ENCODE measurements at regions not wholly inside any gene's neighbourhood (a gene's known extent, or its start where the extent isn't known, plus 50 kb on each side); places are given as distances from the start of the nearest gene placed in this dataset.

DNA sequence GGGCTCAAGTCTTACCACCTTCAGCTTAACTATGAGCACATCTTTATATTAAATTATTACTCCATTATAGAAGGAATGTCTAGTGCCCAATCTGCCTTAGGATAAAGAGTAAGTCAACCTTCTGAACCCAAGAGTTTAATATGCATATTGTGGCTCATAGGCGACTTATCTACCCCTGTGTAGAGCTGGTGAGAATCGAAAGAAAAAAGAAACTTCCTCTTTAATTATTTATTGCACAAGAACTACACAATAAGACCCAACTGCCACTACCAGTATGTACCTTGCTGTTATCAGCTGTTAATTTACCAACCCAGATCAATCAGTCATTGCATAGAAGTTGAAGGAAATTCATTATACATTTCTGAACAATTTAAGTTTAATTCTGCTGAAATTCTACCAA lies 329.1 kb upstream of the SLC24A2 start:
- Mint-ChIP-seq H3K27me3 (no peaks in the 10 kb centered on the region), H3K27ac (no peak overlapping the region), H3K4me1 (ENCODE audit: low read depth) (no peaks in the 10 kb centered on the region), H3K4me3 (no peak overlapping the region), H3K9me3 (peaks cover 16% of the 10 kb centered on the region), H3K36me3 (ENCODE audit: low read depth) (peaks cover 4% of the 10 kb centered on the region)
- Histone ChIP-seq H3K4me1 (ENCODE audit: insufficient read depth, low read length) (no peaks in the 10 kb centered on the region), H3K9me3 (ENCODE audit: control insufficient read depth in 1 of 2, insufficient read depth in 1 of 2, low read length in 2 of 2) (peaks cover 0 to 7% of the 10 kb centered on the region in 2 experiments), H3K4me3 (ENCODE audit: low read length) (no peak overlapping the region), H3K27ac (ENCODE audit: low read depth in 1 of 2, low read length in 2 of 2) (no peak overlapping the region), H3K27me3 (ENCODE audit: control insufficient read depth in 1 of 2, insufficient read depth in 2 of 2, low read length in 2 of 2) (no peaks in the 10 kb centered on the region), H3K36me3 (ENCODE audit: insufficient read depth, low read length) (no peaks in the 10 kb centered on the region)
- ChIA-PET POLR2A (no interaction called here), CTCF (no interaction called here)
- TF ChIP-seq, protein P1, sequence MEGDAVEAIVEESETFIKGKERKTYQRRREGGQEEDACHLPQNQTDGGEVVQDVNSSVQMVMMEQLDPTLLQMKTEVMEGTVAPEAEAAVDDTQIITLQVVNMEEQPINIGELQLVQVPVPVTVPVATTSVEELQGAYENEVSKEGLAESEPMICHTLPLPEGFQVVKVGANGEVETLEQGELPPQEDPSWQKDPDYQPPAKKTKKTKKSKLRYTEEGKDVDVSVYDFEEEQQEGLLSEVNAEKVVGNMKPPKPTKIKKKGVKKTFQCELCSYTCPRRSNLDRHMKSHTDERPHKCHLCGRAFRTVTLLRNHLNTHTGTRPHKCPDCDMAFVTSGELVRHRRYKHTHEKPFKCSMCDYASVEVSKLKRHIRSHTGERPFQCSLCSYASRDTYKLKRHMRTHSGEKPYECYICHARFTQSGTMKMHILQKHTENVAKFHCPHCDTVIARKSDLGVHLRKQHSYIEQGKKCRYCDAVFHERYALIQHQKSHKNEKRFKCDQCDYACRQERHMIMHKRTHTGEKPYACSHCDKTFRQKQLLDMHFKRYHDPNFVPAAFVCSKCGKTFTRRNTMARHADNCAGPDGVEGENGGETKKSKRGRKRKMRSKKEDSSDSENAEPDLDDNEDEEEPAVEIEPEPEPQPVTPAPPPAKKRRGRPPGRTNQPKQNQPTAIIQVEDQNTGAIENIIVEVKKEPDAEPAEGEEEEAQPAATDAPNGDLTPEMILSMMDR (IDR thresholded peaks at IDR 0.05) = no peak
- intact Hi-C loops (cut with DNase I, micrococcal nuclease) = no loop called here
- DNase-seq (no peak), ATAC-seq (ENCODE audit: poor library complexity) (no peak)

DNA sequence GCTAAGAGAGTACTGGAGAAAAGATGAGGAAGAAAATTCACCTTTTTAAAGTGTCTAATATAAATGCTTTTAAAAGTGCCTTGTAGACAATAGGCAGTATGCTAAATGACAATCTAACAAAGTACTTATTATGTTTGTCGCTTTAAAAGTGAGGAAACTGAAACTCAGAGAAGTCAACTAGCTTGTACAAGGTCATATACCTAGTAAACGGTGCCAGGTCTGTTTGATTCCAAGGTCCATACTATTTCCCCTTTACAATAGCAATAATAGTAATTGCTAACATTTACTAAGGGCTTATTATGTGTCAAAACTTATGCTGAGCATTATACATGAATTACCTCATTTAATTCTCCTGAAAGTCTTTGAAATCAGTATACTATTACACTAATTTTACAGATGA lies 328.6 kb upstream of the SLC24A2 start:
- H3K4me1 ChIP-seq (ENCODE audit: insufficient read depth, low read length) = no peaks in the 10 kb centered on the region
- H3K36me3 Mint-ChIP-seq (ENCODE audit: low read depth) = peaks cover 4% of the 10 kb centered on the region
- no peak overlapping the region for H3K27ac ChIP-seq (ENCODE audit: low read depth in 1 of 2, low read length in 2 of 2)
- H3K36me3 ChIP-seq (ENCODE audit: insufficient read depth, low read length) = no peaks in the 10 kb centered on the region
- no peak overlapping the region for H3K27ac Mint-ChIP-seq
- DNase-seq (no peak), ATAC-seq (ENCODE audit: poor library complexity) (no peak)
- no peaks in the 10 kb centered on the region for H3K27me3 Mint-ChIP-seq
- H3K4me3 Mint-ChIP-seq = no peak overlapping the region
- TF ChIP-seq, protein P1 (IDR thresholded peaks at IDR 0.05) = no peak
- no peak overlapping the region for H3K4me3 ChIP-seq (ENCODE audit: low read length)
- peaks cover 16% of the 10 kb centered on the region for H3K9me3 Mint-ChIP-seq
- H3K27me3 ChIP-seq (ENCODE audit: control insufficient read depth in 1 of 2, insufficient read depth in 2 of 2, low read length in 2 of 2) = no peaks in the 10 kb centered on the region
- no peaks in the 10 kb centered on the region for H3K4me1 Mint-ChIP-seq (ENCODE audit: low read depth)
- H3K9me3 ChIP-seq (ENCODE audit: control insufficient read depth in 1 of 2, insufficient read depth in 1 of 2, low read length in 2 of 2) = peaks cover 0 to 7% of the 10 kb centered on the region in 2 experiments
- intact Hi-C loops (cut with DNase I, micrococcal nuclease) = no loop called here
- POLR2A ChIA-PET = no interaction called here
- CTCF ChIA-PET = no interaction called here

DNA sequence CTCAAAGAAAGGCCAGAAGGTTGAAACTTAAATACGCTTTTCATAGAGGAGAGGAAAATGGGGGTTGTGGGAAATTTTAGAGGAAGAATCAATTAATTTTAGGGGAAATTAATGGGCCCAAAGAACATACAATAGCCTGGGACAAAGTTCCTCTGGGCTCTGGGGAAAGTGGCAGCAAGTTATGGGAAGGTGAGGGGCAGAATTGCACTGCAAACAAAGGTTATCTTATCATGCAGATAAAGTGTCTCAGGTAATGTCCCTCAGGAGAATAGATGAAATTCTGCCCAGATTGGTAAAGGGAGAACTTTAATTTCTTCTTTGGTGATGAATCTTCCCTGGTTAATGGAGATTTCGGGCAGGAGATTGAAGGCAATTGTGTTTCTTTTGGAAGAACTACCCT lies 326.1 kb upstream of the SLC24A2 start:
- H3K4me1 Mint-ChIP-seq (ENCODE audit: low read depth) = no peaks in the 10 kb centered on the region
- no peak for ATAC-seq (ENCODE audit: poor library complexity)

More for the DNA sequence above, 326.1 kb upstream of the SLC24A2 start:
- H3K4me3 Mint-ChIP-seq = no peak overlapping the region
- ChIA-PET CTCF (no interaction called here), POLR2A (no interaction called here)
- TF ChIP-seq, protein P1 (IDR thresholded peaks at IDR 0.05) = no peak
- peaks cover 0 to 7% of the 10 kb centered on the region in 2 experiments for H3K9me3 ChIP-seq (ENCODE audit: control insufficient read depth in 1 of 2, insufficient read depth in 1 of 2, low read length in 2 of 2)
- DNase-seq = no peak
- H3K27ac Mint-ChIP-seq = no peak overlapping the region
- intact Hi-C loops (cut with DNase I, micrococcal nuclease) = no loop called here
- no peak overlapping the region for H3K4me3 ChIP-seq (ENCODE audit: low read length)
- peaks cover 16% of the 10 kb centered on the region for H3K9me3 Mint-ChIP-seq
- peaks cover 4% of the 10 kb centered on the region for H3K36me3 Mint-ChIP-seq (ENCODE audit: low read depth)
- H3K4me1 ChIP-seq (ENCODE audit: insufficient read depth, low read length) = no peaks in the 10 kb centered on the region
- no peaks in the 10 kb centered on the region for H3K27me3 Mint-ChIP-seq
- no peaks in the 10 kb centered on the region for H3K27me3 ChIP-seq (ENCODE audit: control insufficient read depth in 1 of 2, insufficient read depth in 2 of 2, low read length in 2 of 2)
- H3K27ac ChIP-seq (ENCODE audit: low read depth in 1 of 2, low read length in 2 of 2) = no peak overlapping the region
- no peaks in the 10 kb centered on the region for H3K36me3 ChIP-seq (ENCODE audit: insufficient read depth, low read length)
